PC-9 (cell line): ENCODE measurements at regions not wholly inside any gene's neighbourhood (a gene's known extent, or its start where the extent isn't known, plus 50 kb on each side); places are given as distances from the start of the nearest gene placed in this dataset.

ENCODE experiments used
- BruUV-seq: library from RNA; stranded (reverse); fragments of 400-500 nt; replicated peaks from 2 replicates; lab custom pipeline; 2021; lab: Mats Ljungman, UMichigan
- CTCF ChIA-PET: fragments of 300-600 bp; sonication (Branson Sonifier 250); formaldehyde crosslinking; loops from one replicate; lab custom pipeline; 2022; ENCODE audit warnings: antibody characterized with exemption; lab: Charles Lee
- POLR2A ChIA-PET: fragments of 300-600 bp; sonication (Branson Sonifier 250); formaldehyde crosslinking; loops from one replicate; lab custom pipeline; 2022; ENCODE audit warnings: antibody characterized with exemption; ENCODE audit not compliant: unreplicated experiment; lab: Charles Lee
- DNase-seq, 2 experiments: peaks; one replicate each; pipeline versions ENCODE4 v3.0.0 to v3.0.0-alpha.2; 2015 to 2022; ENCODE audit warnings: mixed read lengths in 1 of 2
- H2AFZ ChIP-seq: fragments of 200-600 bp; sonication (generic); 2 replicates; pipeline ENCODE4 v1.8.1; 2017; ENCODE audit warnings: antibody characterized with exemption
- H3F3A ChIP-seq: fragments of 200-600 bp; sonication (generic); 2 replicates; pipeline ENCODE4 v1.8.1; 2017; ENCODE audit warnings: antibody characterized with exemption, mild to moderate bottlenecking, low read depth; ENCODE audit not compliant: insufficient read depth
- H3K27ac ChIP-seq: fragments of 200-600 bp; sonication (generic); 2 replicates; pipeline ENCODE4 v1.6.1; 2016; ENCODE audit warnings: mixed run types
- H3K27me3 ChIP-seq: fragments of 200-600 bp; sonication (generic); 2 replicates; pipeline ENCODE4 v1.6.1; 2016; ENCODE audit warnings: low read depth, mixed run types; ENCODE audit not compliant: insufficient read depth
- H3K36me3 ChIP-seq: fragments of 200-600 bp; sonication (generic); 2 replicates; pipeline ENCODE4 v1.6.1; 2016; ENCODE audit warnings: low read depth, mixed run types
- H3K4me1 ChIP-seq: fragments of 200-600 bp; sonication (generic); replicated peaks from 2 replicates; pipeline ENCODE4 v1.6.1; 2016; ENCODE audit warnings: mixed run types; ENCODE audit not compliant: insufficient read depth
- H3K4me2 ChIP-seq: fragments of 200-600 bp; sonication (generic); 2 replicates; pipeline ENCODE4 v1.6.1; 2017; ENCODE audit warnings: mixed run types
- H3K4me3 ChIP-seq: fragments of 200-600 bp; sonication (generic); 2 replicates; pipeline ENCODE4 v1.6.1; 2016; ENCODE audit warnings: mixed run types
- H3K79me2 ChIP-seq: fragments of 200-600 bp; sonication (generic); 2 replicates; pipeline ENCODE4 v1.6.1; 2017; ENCODE audit warnings: low read depth, mixed run types
- H3K9me2 ChIP-seq: fragments of 200-600 bp; sonication (generic); 2 replicates; pipeline ENCODE4 v1.8.1; 2017; ENCODE audit warnings: mild to moderate bottlenecking; ENCODE audit not compliant: insufficient read depth
- H3K9me3 ChIP-seq: fragments of 200-600 bp; sonication (generic); 2 replicates; pipeline ENCODE4 v1.8.1; 2016; ENCODE audit warnings: low read depth; ENCODE audit not compliant: insufficient read depth
- H4K20me1 ChIP-seq: fragments of 200-600 bp; sonication (generic); 2 replicates; pipeline ENCODE4 v1.8.1; 2017; ENCODE audit not compliant: insufficient read depth
- CTCF ChIP-seq: fragments of 200-600 bp; sonication (generic); conservative IDR thresholded peaks from 2 replicates; pipeline ENCODE4 v1.6.1; 2017; ENCODE audit warnings: mixed run types, antibody characterized with exemption, mild to moderate bottlenecking, moderate library complexity
- EZH2 ChIP-seq: fragments of 200-600 bp; sonication (generic); IDR thresholded peaks from 2 replicates; pipeline ENCODE4 v1.8.0; 2017; ENCODE audit warnings: antibody characterized with exemption, low read depth
- intact Hi-C: fragments of 100-400 bp; cut with micrococcal nuclease; formaldehyde crosslinking; loops from one replicate; pipeline ENCODE4 v1.10.0; 2022; ENCODE audit not compliant: unreplicated experiment

- Histone ChIP-seq H3K79me2 (no peaks in the 10 kb centered on the region), H3K9me3 (no peaks in the 10 kb centered on the region), H3K27ac (no peak overlapping the region), H3K27me3 (no peaks in the 10 kb centered on the region), H3K36me3 (no peaks in the 10 kb centered on the region), H3K4me1 (no peaks in the 10 kb centered on the region), H2AFZ (no peak overlapping the region), H3F3A (no peaks in the 10 kb centered on the region), H3K4me2 (no peak overlapping the region), H3K9me2 (no peaks in the 10 kb centered on the region), H3K4me3 (no peak overlapping the region), H4K20me1 (no peaks in the 10 kb centered on the region)
- intact Hi-C loops: no loop called here
- DNase-seq: no peak
- POLR2A ChIA-PET: no interaction called here
- CTCF ChIA-PET: no interaction called here
- TF ChIP-seq CTCF: no peak
- no peak for TF ChIP-seq EZH2
- no TSS peak for BruUV-seq
Observed at GRCh38 chr7:46449743-46450142, 528.7 kb upstream of the IGFBP3 start.

GRCh38 chr7:46448478-46448877, 527.4 kb upstream of the IGFBP3 start:
- H3K4me2 ChIP-seq: no peak overlapping the region
- H3K79me2 ChIP-seq: no peaks in the 10 kb centered on the region
- H3K4me3 ChIP-seq: no peak overlapping the region
- DNase-seq: no peak
- no peaks in the 10 kb centered on the region for H3K4me1 ChIP-seq
- CTCF ChIA-PET: no interaction called here
- H3K27me3 ChIP-seq: no peaks in the 10 kb centered on the region
- POLR2A ChIA-PET: no interaction called here
- H3K36me3 ChIP-seq: no peaks in the 10 kb centered on the region
- BruUV-seq: no TSS peak
- TF ChIP-seq CTCF (no peak), EZH2 (no peak)
- no peak overlapping the region for H3K27ac ChIP-seq
- H4K20me1 ChIP-seq: no peaks in the 10 kb centered on the region
- no peak overlapping the region for H2AFZ ChIP-seq
- intact Hi-C loops: no loop called here
- H3F3A ChIP-seq: no peaks in the 10 kb centered on the region
- H3K9me2 ChIP-seq: no peaks in the 10 kb centered on the region
- no peaks in the 10 kb centered on the region for H3K9me3 ChIP-seq

GRCh38 chr7:46446151-46446550, 525.1 kb upstream of the IGFBP3 start:
- no peak overlapping the region for H3K4me3 ChIP-seq
- ChIA-PET CTCF (no interaction called here), POLR2A (interaction anchor here (0.6 kb wide), 1 partner anchor 23 kb away, joined by 5 read pairs; no protein-coding TSS in a partner anchor)
- no TSS peak for BruUV-seq
- intact Hi-C loops: no loop called here
- H3K27ac ChIP-seq: no peak overlapping the region
- H3F3A ChIP-seq: no peaks in the 10 kb centered on the region
- H2AFZ ChIP-seq: no peak overlapping the region
- H3K4me2 ChIP-seq: no peak overlapping the region
- TF ChIP-seq CTCF (no peak), EZH2 (no peak)
- no peaks in the 10 kb centered on the region for H3K79me2 ChIP-seq
- H3K4me1 ChIP-seq: no peaks in the 10 kb centered on the region
- H3K27me3 ChIP-seq: no peaks in the 10 kb centered on the region
- no peaks in the 10 kb centered on the region for H3K9me2 ChIP-seq
- H3K9me3 ChIP-seq: no peaks in the 10 kb centered on the region
- no peak for DNase-seq
- H3K36me3 ChIP-seq: no peaks in the 10 kb centered on the region
- no peaks in the 10 kb centered on the region for H4K20me1 ChIP-seq
